ENCODE measurements at regions not wholly inside any gene's neighbourhood (a gene's known extent, or its start where the extent isn't known, plus 50 kb on each side); places are given as distances from the start of the nearest gene placed in this dataset.

DNA sequence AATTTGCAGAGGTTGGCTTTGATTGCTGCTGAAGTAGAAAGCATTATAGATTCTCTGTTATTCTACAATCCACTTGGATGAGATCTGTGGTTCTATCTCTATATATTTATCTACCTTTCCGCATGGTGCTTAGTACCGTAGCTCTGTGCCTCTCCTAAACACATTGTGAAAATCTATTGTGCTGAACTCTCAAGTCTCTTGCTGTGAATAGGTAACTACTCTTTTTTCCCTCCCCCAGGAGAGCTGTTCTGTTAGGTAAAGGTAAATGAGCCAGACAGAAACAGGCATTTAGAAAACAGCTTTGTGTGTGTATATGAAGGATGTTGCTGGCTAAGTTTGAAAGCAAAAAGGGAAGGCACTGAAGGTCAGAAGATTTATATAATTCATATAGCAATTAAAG, 112.6 kb downstream of the BRMS1L start:
- H3K79me2 ChIP-seq (ENCODE audit: insufficient read depth, low read length) = no peaks in the 10 kb centered on the region
- DNase-seq (ENCODE audit: low read depth, low spot score) = no peak
- intact Hi-C loops (cut with micrococcal nuclease) = no loop called here
- H4K20me1 ChIP-seq (ENCODE audit: insufficient read depth) = no peaks in the 10 kb centered on the region
- H3K4me2 ChIP-seq (ENCODE audit: low read length) = no peak overlapping the region
- no peak overlapping the region for H2AFZ ChIP-seq (ENCODE audit: low read depth, low read length, poor library complexity, severe bottlenecking)
- ChIA-PET RAD21 (ENCODE audit: low non-redundant PET in 1 of 2, low total read pairs in 2 of 2, uncharacterized antibody in 2 of 2, unreplicated experiment in 2 of 2) (no interaction called here), CTCF (no interaction called here), POLR2A (no interaction called here)
- no peaks in the 10 kb centered on the region for H3K36me3 ChIP-seq (ENCODE audit: control insufficient read depth in 1 of 2, insufficient read depth in 2 of 2, low read length in 2 of 2)
- H3K4me3 ChIP-seq (replicated peaks in 1 of 2; ENCODE audit: low read depth in 1 of 2, low read length in 2 of 2) = no peak overlapping the region
- TF ChIP-seq, protein P1, sequence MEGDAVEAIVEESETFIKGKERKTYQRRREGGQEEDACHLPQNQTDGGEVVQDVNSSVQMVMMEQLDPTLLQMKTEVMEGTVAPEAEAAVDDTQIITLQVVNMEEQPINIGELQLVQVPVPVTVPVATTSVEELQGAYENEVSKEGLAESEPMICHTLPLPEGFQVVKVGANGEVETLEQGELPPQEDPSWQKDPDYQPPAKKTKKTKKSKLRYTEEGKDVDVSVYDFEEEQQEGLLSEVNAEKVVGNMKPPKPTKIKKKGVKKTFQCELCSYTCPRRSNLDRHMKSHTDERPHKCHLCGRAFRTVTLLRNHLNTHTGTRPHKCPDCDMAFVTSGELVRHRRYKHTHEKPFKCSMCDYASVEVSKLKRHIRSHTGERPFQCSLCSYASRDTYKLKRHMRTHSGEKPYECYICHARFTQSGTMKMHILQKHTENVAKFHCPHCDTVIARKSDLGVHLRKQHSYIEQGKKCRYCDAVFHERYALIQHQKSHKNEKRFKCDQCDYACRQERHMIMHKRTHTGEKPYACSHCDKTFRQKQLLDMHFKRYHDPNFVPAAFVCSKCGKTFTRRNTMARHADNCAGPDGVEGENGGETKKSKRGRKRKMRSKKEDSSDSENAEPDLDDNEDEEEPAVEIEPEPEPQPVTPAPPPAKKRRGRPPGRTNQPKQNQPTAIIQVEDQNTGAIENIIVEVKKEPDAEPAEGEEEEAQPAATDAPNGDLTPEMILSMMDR (IDR thresholded peaks at IDR 0.05 in 2 of 3, conservative IDR thresholded peaks at IDR 0.05 in 1 of 3; ENCODE audit: borderline replicate concordance in 1 of 3, insufficient read depth in 1 of 3, low read depth in 2 of 3, low read length in 2 of 3) = no peak
- no peak for TF ChIP-seq EZH2 (IDR thresholded peaks at IDR 0.05)
- TF ChIP-seq, protein P2, sequence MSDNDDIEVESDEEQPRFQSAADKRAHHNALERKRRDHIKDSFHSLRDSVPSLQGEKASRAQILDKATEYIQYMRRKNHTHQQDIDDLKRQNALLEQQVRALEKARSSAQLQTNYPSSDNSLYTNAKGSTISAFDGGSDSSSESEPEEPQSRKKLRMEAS (IDR thresholded peaks at IDR 0.05) = no peak
- TF ChIP-seq SP1 (IDR thresholded peaks at IDR 0.05; ENCODE audit: low read depth) = no peak
- no peak for TF ChIP-seq CEBPB (IDR thresholded peaks at IDR 0.05; ENCODE audit: low read depth)
- TF ChIP-seq, protein P3, sequence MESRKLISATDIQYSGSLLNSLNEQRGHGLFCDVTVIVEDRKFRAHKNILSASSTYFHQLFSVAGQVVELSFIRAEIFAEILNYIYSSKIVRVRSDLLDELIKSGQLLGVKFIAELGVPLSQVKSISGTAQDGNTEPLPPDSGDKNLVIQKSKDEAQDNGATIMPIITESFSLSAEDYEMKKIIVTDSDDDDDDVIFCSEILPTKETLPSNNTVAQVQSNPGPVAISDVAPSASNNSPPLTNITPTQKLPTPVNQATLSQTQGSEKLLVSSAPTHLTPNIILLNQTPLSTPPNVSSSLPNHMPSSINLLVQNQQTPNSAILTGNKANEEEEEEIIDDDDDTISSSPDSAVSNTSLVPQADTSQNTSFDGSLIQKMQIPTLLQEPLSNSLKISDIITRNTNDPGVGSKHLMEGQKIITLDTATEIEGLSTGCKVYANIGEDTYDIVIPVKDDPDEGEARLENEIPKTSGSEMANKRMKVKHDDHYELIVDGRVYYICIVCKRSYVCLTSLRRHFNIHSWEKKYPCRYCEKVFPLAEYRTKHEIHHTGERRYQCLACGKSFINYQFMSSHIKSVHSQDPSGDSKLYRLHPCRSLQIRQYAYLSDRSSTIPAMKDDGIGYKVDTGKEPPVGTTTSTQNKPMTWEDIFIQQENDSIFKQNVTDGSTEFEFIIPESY (IDR thresholded peaks at IDR 0.05; ENCODE audit: extremely low read depth, insufficient replicate concordance, low read length) = no peak
- no peak for TF ChIP-seq CBX3 (IDR thresholded peaks at IDR 0.05; ENCODE audit: low read depth)
- no peak for TF ChIP-seq ELF1 (IDR thresholded peaks at IDR 0.05; ENCODE audit: borderline replicate concordance, low read depth)
- no peak for TF ChIP-seq TCF7L2 (IDR thresholded peaks at IDR 0.05; ENCODE audit: borderline replicate concordance, extremely low read depth, insufficient read depth, insufficient read length)
- no peak for TF ChIP-seq RAD21 (IDR thresholded peaks at IDR 0.05; ENCODE audit: low read depth)
- no peak for TF ChIP-seq JUND (IDR thresholded peaks at IDR 0.05)
- no peak for TF ChIP-seq EGR1 (IDR thresholded peaks at IDR 0.05; ENCODE audit: low read depth)
- TF ChIP-seq POLR2A (IDR thresholded peaks at IDR 0.05; ENCODE audit: borderline replicate concordance, extremely low read depth, insufficient read depth, insufficient read length) = no peak
- TF ChIP-seq EZH2phosphoT487 (IDR thresholded peaks at IDR 0.05; ENCODE audit: borderline replicate concordance) = no peak
- TF ChIP-seq ZFX (IDR thresholded peaks at IDR 0.05) = no peak
- no peak for TF ChIP-seq SRF (IDR thresholded peaks at IDR 0.05; ENCODE audit: low read depth)
- TF ChIP-seq, protein P4, sequence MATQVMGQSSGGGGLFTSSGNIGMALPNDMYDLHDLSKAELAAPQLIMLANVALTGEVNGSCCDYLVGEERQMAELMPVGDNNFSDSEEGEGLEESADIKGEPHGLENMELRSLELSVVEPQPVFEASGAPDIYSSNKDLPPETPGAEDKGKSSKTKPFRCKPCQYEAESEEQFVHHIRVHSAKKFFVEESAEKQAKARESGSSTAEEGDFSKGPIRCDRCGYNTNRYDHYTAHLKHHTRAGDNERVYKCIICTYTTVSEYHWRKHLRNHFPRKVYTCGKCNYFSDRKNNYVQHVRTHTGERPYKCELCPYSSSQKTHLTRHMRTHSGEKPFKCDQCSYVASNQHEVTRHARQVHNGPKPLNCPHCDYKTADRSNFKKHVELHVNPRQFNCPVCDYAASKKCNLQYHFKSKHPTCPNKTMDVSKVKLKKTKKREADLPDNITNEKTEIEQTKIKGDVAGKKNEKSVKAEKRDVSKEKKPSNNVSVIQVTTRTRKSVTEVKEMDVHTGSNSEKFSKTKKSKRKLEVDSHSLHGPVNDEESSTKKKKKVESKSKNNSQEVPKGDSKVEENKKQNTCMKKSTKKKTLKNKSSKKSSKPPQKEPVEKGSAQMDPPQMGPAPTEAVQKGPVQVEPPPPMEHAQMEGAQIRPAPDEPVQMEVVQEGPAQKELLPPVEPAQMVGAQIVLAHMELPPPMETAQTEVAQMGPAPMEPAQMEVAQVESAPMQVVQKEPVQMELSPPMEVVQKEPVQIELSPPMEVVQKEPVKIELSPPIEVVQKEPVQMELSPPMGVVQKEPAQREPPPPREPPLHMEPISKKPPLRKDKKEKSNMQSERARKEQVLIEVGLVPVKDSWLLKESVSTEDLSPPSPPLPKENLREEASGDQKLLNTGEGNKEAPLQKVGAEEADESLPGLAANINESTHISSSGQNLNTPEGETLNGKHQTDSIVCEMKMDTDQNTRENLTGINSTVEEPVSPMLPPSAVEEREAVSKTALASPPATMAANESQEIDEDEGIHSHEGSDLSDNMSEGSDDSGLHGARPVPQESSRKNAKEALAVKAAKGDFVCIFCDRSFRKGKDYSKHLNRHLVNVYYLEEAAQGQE (IDR thresholded peaks at IDR 0.05; ENCODE audit: low read depth) = no peak
- no peak for TF ChIP-seq SIN3A (IDR thresholded peaks at IDR 0.05; ENCODE audit: low read depth)
- no TSS peak for BruUV-seq (replicated peaks)
- H3K9me3 ChIP-seq (ENCODE audit: control insufficient read depth in 1 of 2, insufficient read depth in 1 of 2, low read depth in 1 of 2, low read length in 2 of 2) = no peaks in the 10 kb centered on the region
- no peak overlapping the region for H3K9ac ChIP-seq (ENCODE audit: low read length)
- no peaks in the 10 kb centered on the region for H3K9me2 ChIP-seq (ENCODE audit: insufficient read depth)
- no peaks in the 10 kb centered on the region for H3K4me1 ChIP-seq (ENCODE audit: control insufficient read depth in 1 of 2, insufficient read depth in 2 of 2, low read length in 2 of 2)
- H3K27ac ChIP-seq (ENCODE audit: low read depth, low read length) = no peak overlapping the region
- no peak for ATAC-seq
- no peaks in the 10 kb centered on the region for H3K27me3 ChIP-seq (ENCODE audit: insufficient read depth, low read length)

Data from HCT116 (cell line).